ENCODE measurements at regions not wholly inside any gene's neighbourhood (a gene's known extent, or its start where the extent isn't known, plus 50 kb on each side); places are given as distances from the start of the nearest gene placed in this dataset.
"Not testable (repeated sequence)": the region's sequence is repeated elsewhere in the genome, so short reads cannot be mapped to it uniquely, and the experiment has no call there.

DNA sequence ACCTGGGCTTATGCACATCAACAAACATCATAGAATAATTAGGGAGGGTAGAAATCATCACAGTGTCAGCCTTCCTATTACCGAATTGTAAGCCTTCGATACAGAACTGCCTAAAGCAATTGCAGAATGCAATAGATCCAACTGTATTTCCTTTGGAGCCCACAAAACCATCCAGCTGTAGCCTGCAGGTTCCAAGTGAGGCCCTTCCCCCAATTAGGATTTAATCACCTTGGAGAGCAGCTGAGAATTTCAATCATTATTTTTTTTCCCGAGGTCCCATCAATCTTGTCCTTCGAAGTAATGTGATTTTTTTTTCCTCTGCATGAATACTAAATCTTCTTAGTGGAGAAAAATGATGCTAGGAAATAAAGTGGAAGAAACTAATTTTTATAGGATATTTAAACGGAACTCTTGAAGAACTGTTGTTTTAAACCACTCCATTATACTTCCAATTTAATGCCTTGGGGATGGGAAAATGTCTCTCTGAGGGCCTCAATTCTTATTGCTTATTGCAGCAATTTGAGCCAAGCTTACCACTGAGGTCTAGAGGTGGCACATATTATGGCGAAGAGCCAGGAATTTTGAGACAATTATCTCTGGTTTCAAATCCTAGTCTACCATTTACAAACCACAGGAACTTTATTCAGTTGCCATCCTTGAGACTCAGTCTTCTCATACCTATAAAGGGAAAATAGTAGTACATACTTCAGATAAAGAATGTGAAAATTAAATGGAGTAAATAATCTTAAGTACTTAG lies 953.4 kb upstream of the IGFBP7 start:
- no peak for DNase-seq (ENCODE audit: low spot score)

DNA sequence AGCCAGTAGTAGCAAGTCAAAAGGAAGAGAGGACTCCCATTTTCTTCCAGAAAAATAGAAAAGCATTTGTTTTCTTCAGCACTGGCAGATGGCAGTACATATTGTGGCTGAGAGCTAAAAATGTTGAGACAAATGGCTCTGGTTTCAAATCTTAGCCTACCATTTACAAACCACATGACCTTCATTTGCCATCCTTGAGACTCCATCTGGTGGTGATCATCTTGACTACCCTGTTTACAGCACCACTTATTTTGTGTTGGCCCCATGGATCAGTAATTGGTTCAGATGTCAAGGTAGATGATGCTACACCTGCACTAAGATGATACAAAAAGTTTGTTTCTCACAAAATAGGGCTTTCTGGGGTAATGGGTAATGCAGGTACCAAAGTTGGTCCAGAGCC lies 951.8 kb upstream of the IGFBP7 start:
- no peak for DNase-seq (ENCODE audit: low spot score)

GRCh38 chr4:58050439-58050838 lies 940.3 kb upstream of the IGFBP7 start:
- DNase-seq (ENCODE audit: low spot score): no peak

GRCh38 chr4:58048491-58048890 lies 938.3 kb upstream of the IGFBP7 start:
- no peak for DNase-seq (ENCODE audit: low spot score)

DNA sequence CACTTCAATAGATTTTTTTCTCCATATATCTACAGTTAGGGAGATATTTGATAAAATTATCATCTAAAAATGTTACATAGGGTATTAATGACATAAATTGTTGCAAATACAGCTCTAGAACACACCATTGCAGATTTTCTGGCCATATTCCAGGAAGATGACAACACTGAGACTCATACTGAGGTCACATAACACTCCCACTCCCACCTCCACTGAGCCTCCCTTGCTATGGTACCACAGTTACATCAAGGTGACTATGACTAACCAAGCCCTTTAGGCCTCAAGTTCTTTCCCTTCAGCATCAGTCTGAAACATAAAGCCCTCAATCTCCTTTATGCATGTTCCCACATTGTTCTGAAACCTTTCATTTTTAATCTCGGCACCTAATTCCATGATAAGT lies 932.0 kb upstream of the IGFBP7 start:
- no peak for DNase-seq (ENCODE audit: low spot score)

- DNase-seq (ENCODE audit: low spot score): no peak
Measured at GRCh38 chr4:57993944-57994343, 883.8 kb upstream of the IGFBP7 start.

DNA sequence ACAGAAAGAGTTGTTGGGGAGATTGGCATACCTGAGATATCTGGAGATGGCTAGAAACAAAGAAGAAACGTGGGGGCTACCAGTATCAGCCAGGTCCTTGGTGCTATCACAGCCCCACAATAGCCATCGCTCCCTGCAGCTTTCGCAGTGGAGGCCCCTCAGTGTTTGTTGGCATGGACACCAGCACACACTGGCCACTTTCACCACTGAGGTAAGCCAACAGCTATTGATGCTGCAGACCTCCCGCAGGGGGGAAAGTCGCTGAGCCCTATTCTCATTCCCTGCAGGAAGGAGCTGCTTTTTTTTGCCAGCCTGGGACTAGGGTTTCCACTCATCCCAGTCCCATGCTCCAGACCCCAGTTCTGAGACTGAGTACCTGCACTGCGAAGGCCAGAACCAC lies 879.2 kb upstream of the IGFBP7 start:
- DNase-seq (ENCODE audit: low spot score): no peak

- DNase-seq (ENCODE audit: low spot score): no peak
Measured at GRCh38 chr4:57985161-57985560, 875.0 kb upstream of the IGFBP7 start.

DNA sequence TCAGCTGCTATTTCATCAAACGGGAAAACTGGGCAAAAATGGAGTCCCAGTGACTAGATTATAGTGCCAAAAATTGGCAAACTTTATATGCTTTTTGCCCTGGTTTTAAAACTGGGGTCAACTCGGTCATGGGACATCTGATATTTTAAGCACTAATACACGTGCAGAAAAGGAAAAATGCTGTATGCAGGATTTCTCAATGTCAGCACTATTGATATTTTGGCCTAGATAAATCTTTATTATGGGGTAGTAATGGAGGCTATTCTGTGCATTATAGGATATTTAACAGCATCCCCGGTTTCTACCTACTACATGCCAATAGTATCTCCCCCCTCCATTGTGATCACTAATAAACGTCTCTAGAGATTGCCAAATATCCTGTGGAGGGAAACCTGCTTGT lies 870.9 kb upstream of the IGFBP7 start:
- no peak for DNase-seq (ENCODE audit: low spot score)

GRCh38 chr4:57974821-57975220 lies 864.6 kb upstream of the IGFBP7 start:
- no peak for DNase-seq (ENCODE audit: low spot score)

- DNase-seq (ENCODE audit: low spot score): no peak
Measured at GRCh38 chr4:57973819-57974218, 863.6 kb upstream of the IGFBP7 start.

DNA sequence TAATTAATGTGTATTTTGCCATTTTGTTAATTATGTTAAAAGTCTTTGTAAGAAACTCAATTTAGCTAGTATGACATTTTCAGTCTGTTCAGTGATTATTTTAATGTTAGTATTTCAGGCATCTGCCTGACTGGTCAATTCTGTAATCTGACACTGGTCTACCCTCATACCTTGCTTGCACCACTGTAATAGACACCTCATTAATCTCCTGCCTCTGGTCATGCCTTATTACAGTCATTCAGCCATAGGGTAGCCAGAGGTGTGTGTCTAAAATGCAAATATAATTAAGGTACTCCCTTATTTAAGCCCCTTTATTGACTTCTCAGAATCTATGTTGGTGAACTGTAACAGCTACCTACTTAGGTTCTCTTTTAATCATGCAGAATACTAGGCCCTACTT lies 861.1 kb upstream of the IGFBP7 start:
- DNase-seq (ENCODE audit: low spot score): no peak

- DNase-seq (ENCODE audit: low spot score): no peak
Measured at GRCh38 chr4:57966987-57967760, 857.0 kb upstream of the IGFBP7 start.

DNA sequence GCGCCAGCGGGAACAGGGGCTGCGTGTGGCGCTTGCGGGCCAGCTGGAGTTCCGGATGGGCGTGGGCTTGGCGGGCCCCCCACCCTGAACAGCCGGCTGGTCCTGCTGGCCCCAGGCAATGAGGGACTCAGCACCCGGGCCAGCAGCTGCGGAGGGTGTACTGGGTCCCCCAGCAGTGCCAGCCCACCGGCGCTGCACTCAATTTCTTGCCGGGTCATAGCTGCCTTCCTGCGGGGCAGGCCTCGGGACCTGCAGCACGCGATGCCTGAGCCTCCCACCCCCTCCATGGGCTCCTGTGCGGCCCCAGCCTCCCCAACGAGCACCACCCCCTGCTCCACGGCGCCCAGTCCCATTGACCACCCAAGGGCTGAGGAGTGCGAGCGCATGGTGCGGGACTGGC lies 855.2 kb upstream of the IGFBP7 start:
- DNase-seq (ENCODE audit: low spot score): not testable (repeated sequence)

DNA sequence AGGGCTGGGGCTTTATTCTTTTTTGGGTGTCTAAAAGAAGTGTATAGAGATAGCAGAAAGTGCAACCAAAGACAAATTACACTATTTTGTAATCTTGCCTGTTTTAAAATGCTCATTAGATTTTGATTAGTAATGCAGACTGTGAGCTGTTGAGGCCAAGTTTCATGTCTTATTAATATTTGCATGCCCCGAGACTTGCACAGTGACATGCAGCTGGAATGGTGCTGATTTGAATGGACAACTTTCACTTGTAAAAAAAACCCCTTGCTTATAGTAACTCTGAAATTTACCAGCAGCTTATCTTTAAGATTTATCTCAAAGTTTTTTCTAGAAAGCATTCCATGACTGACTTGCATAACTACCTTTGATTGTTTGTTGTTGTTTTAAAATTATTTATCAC lies 835.1 kb upstream of the IGFBP7 start:
- DNase-seq (ENCODE audit: low spot score): no peak

DNA sequence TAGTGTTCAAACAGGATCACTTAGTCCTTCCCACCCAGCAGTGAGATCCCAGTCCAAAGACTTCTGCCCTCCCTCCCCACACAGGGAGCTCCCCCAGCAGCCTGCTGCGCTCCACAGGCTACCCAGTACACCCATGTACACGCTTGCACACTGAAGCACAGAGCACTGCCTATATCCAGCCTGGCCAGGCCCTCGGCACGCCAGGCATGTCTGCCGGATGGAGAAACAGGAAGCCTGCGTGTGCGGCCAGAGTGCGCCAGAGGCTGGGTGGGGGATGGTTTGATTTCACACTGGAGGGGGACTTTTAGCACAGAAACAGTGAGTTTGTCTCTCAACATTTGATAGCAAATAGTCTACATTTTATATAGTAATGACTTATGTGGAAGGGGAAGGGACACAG lies 833.5 kb upstream of the IGFBP7 start:
- DNase-seq (ENCODE audit: low spot score): no peak

DNA sequence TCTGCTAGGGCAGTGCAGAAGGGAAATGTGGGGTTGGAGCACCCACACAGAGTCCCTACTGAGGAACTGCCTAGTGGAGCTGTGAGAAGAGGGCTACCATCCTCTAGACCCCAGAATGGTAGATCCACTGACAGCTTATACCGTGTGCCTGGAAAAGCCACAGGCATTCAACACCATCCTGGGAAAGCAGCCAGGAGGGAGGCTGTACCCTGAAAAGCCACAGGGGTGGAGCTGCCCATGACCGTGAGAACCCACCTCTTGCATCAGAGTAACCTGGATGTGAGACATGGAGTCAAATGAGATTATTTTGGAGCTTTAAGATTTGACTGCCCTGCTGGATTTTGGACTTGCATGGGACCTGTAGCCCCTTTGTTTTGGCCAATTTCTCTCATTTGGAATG lies 827.1 kb upstream of the IGFBP7 start:
- not testable (repeated sequence) for DNase-seq (ENCODE audit: low spot score)

DNA sequence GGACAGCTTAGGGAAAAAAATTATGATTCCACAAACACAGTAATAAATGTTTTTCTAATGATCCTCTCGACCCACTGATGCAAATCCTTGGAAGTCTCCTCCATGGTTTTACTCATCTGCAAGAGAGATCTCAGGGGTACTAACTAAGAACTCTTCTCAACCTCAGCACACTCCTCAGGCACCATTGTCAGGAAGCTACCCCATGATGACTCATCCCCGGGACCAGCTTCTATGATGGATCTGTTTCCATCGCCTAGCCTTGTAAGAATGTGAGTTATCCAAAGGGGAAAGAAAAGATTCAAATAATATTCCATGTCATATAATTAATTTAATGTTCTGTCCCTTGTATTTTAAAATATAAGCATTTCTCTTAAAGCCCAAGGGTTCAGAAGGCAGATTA lies 816.1 kb upstream of the IGFBP7 start:
- DNase-seq (ENCODE audit: low spot score): no peak

- DNase-seq (ENCODE audit: low spot score): no peak
Measured at GRCh38 chr4:57924951-57925350, 814.8 kb upstream of the IGFBP7 start.

DNA sequence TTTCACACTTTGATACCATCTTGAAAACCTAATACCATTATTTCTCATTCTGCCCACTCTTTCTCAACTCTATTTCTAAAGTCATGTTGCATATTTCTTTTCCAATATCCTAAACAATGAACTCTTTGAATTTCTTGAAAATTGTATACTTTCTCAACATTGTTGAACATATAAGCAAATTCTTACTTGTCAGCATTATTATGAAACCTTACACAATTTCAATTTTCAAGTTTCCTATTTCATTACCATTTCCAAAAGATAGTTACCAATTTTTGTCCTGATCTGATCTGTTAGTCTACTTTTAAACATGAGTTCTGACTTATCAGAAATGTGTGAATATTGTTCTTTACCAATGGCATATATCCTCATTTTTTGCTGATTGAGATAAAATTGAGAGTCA lies 806.3 kb upstream of the IGFBP7 start:
- DNase-seq (ENCODE audit: low spot score): no peak

DNA sequence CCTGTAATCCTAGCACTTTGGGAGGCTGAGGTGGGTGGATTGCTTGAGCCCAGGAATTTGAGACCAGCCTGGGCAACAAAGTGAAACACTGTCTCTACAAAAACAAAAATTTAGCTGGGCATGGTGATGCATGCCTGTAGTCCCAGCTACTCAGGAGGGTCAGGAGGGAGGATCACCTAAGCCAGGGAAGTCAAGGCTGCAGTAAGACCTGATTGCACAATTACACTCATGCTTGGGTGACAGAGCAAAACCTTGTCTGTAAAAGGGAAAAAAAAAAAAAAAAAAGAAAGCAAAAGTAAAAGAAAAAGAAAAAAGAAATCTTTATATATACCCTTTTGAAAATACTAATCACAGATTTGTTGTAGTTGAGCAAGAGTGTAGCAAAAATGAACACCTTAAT lies 801.0 kb upstream of the IGFBP7 start:
- DNase-seq (ENCODE audit: low spot score): no peak

DNA sequence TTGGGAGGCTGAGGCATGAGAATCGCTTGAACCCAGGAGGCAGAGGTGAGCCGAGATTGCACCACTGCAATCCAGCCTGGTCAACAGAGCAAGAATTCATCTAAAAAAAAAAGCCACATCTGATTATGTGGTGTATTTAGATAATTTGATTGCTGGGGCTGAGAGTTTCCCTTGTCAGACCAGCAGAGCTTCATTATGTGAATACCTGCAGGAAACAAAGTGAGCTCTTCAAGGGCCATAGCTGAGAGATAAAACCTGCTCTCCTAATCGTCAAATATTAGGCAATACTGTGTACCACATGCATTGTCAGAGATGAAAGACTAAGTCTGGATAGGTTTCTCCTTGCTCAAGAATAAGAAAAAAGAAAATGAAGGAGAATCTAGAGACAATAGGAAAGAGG lies 800.0 kb upstream of the IGFBP7 start:
- DNase-seq (ENCODE audit: low spot score): no peak

GRCh38 chr4:57905965-57906364 lies 795.8 kb upstream of the IGFBP7 start:
- no peak for DNase-seq (ENCODE audit: low spot score)

GRCh38 chr4:57877047-57877458 lies 766.9 kb upstream of the IGFBP7 start:
- DNase-seq (ENCODE audit: low spot score): no peak

Data from hepatic stellate cell (primary cell).